Common myeloid progenitor, CD34-positive (primary cell): ENCODE measurements at regions not wholly inside any gene's neighbourhood (a gene's known extent, or its start where the extent isn't known, plus 50 kb on each side); places are given as distances from the start of the nearest gene placed in this dataset.

Experiments
- CTCF ChIA-PET: fragments of 350-600 bp; sonication (Branson Sonifier 250); formaldehyde crosslinking; loops from one replicate; lab custom pipeline; 2021; ENCODE audit warnings: antibody characterized with exemption; lab: Charles Lee
- POLR2A ChIA-PET: fragments of 350-600 bp; sonication (Branson Sonifier 250); formaldehyde crosslinking; loops from one replicate; lab custom pipeline; 2021; ENCODE audit warnings: antibody characterized with exemption; lab: Charles Lee
- DNase-seq, 3 donors: peaks; one replicate each; pipeline versions ENCODE4 v3.0.0 to v3.0.0-alpha.2; 2013
- H3K27ac ChIP-seq, 2 experiments: 1 replicate in 1 of 2; 2 replicates in 1 of 2; pipeline ENCODE4 v1.7.0; 2013; ENCODE audit warnings: inconsistent platforms in 2 of 2, low read length in 2 of 2, mild to moderate bottlenecking in 2 of 2, low read depth in 1 of 2, moderate library complexity in 1 of 2; ENCODE audit not compliant: severe bottlenecking in 2 of 2, insufficient read depth in 1 of 2, poor library complexity in 1 of 2
- H3K27me3 ChIP-seq, 5 experiments: replicated peaks in 2 of 5; 1 replicate in 3 of 5; 2 replicates in 2 of 5; pipeline versions ENCODE4 v1.6.1 to v1.7.0; 2013; ENCODE audit warnings: low read length in 4 of 5, mild to moderate bottlenecking in 2 of 5, moderate library complexity in 2 of 5, inconsistent platforms in 1 of 5; ENCODE audit not compliant: insufficient read depth in 5 of 5, control insufficient read depth in 4 of 5
- H3K36me3 ChIP-seq, 4 experiments: 1 replicate in 2 of 4; 2 replicates in 2 of 4; pipeline versions ENCODE4 v1.6.1 to v1.7.0; 2013; ENCODE audit warnings: low read length in 3 of 4, control low read depth in 1 of 4, mild to moderate bottlenecking in 1 of 4; ENCODE audit not compliant: control insufficient read depth in 4 of 4, insufficient read depth in 4 of 4
- H3K4me1 ChIP-seq, 4 experiments: 1 replicate in 3 of 4; 2 replicates in 1 of 4; pipeline versions ENCODE4 v1.6.1 to v1.7.1; 2013; ENCODE audit warnings: low read length in 3 of 4, mild to moderate bottlenecking in 3 of 4, control low read depth in 1 of 4, inconsistent platforms in 1 of 4, moderate library complexity in 1 of 4; ENCODE audit not compliant: control insufficient read depth in 4 of 4, insufficient read depth in 4 of 4; ENCODE audit errors: control extremely low read depth in 1 of 4
- H3K4me3 ChIP-seq, 7 experiments: 1 replicate in 4 of 7; 2 replicates in 3 of 7; pipeline versions ENCODE4 v1.5.1 to v1.7.0; 2013; ENCODE audit warnings: mild to moderate bottlenecking in 7 of 7, low read length in 6 of 7, moderate library complexity in 6 of 7, inconsistent platforms in 2 of 7, low read depth in 2 of 7, control low read depth in 1 of 7; ENCODE audit not compliant: insufficient read depth in 4 of 7, control insufficient read depth in 1 of 7; ENCODE audit errors: extremely low read depth in 1 of 7
- H3K9me3 ChIP-seq, 5 experiments: 1 replicate in 4 of 5; 2 replicates in 1 of 5; pipeline versions ENCODE4 v1.6.1 to v1.7.1; 2013; ENCODE audit warnings: low read length in 4 of 5, mild to moderate bottlenecking in 2 of 5, inconsistent platforms in 1 of 5, low read depth in 1 of 5, moderate library complexity in 1 of 5; ENCODE audit not compliant: control insufficient read depth in 4 of 5, insufficient read depth in 2 of 5; ENCODE audit errors: control extremely low read depth in 1 of 5
- WGBS: methylation state at CpG from one replicate; pipeline ENCODE4 v1.1.5; 2013; ENCODE audit not compliant: insufficient coverage; 5-methylcytosine and 5-hydroxymethylcytosine counted together

- WGBS, result 91% methylated on average over 2 of the region's 3 CpGs
- Histone ChIP-seq H3K36me3 (no peaks in the 10 kb centered on the region), H3K4me1 (no peaks in the 10 kb centered on the region), H3K27me3 (peaks cover 0 to 2% (median 0%) of the 10 kb centered on the region in 5 experiments), H3K27ac (no peak overlapping the region), H3K9me3 (no peaks in the 10 kb centered on the region), H3K4me3 (no peak overlapping the region)
- POLR2A ChIA-PET, result no interaction called here
- DNase-seq, result no peak
- CTCF ChIA-PET, result interaction anchor here (0.7 kb wide), 1 partner anchor 134 kb away, joined by 3 read pairs; no protein-coding TSS in a partner anchor
Observed at GRCh38 chr3:99586701-99587100, 51.7 kb upstream of the COL8A1 start.

- Histone ChIP-seq H3K27ac (no peak overlapping the region), H3K4me3 (no peak overlapping the region), H3K27me3 (peaks cover 0 to 2% (median 0%) of the 10 kb centered on the region in 5 experiments), H3K4me1 (no peaks in the 10 kb centered on the region), H3K36me3 (no peaks in the 10 kb centered on the region), H3K9me3 (peaks cover 0 to 2% (median 0%) of the 10 kb centered on the region in 5 experiments)
- ChIA-PET CTCF (no interaction called here), POLR2A (no interaction called here)
- 94% methylated on average over 3 of the region's 3 CpGs for WGBS
- DNase-seq, result no peak
Observed at GRCh38 chr3:99579965-99580364, 58.4 kb upstream of the COL8A1 start.

GRCh38 chr3:99579246-99579645, 59.1 kb upstream of the COL8A1 start:
- CTCF ChIA-PET, result no interaction called here
- H3K27ac ChIP-seq, result no peak overlapping the region
- WGBS, result no CpG with 5 or more reads among the region's 4 CpGs

GRCh38 chr3:99578339-99578970, 59.9 kb upstream of the COL8A1 start:
- H3K36me3 ChIP-seq, result no peaks in the 10 kb centered on the region
- H3K9me3 ChIP-seq, result peaks cover 0 to 2% (median 0%) of the 10 kb centered on the region in 5 experiments
- no peaks in the 10 kb centered on the region for H3K27me3 ChIP-seq
- no peak overlapping the region for H3K27ac ChIP-seq
- ChIA-PET POLR2A (no interaction called here), CTCF (no interaction called here)
- WGBS, result 100% methylated on average over 1 of the region's 1 CpG
- no peak overlapping the region for H3K4me3 ChIP-seq
- H3K4me1 ChIP-seq, result no peaks in the 10 kb centered on the region
- DNase-seq, result no peak

More at GRCh38 chr3:99579246-99579645, 59.1 kb upstream of the COL8A1 start:
- H3K9me3 ChIP-seq, result peaks cover 0 to 2% (median 0%) of the 10 kb centered on the region in 5 experiments
- peaks cover 0 to 2% (median 0%) of the 10 kb centered on the region in 5 experiments for H3K27me3 ChIP-seq
- no peak overlapping the region for H3K4me3 ChIP-seq
- POLR2A ChIA-PET, result no interaction called here
- H3K36me3 ChIP-seq, result no peaks in the 10 kb centered on the region
- no peaks in the 10 kb centered on the region for H3K4me1 ChIP-seq
- DNase-seq, result no peak

GRCh38 chr3:99576904-99577559, 61.4 kb upstream of the COL8A1 start:
- WGBS, result 92% methylated on average over 4 of the region's 4 CpGs
- no peak overlapping the region for H3K4me3 ChIP-seq
- H3K27ac ChIP-seq, result no peak overlapping the region
- CTCF ChIA-PET, result no interaction called here
- no peaks in the 10 kb centered on the region for H3K4me1 ChIP-seq
- peaks cover 0 to 2% (median 0%) of the 10 kb centered on the region in 5 experiments for H3K9me3 ChIP-seq
- H3K36me3 ChIP-seq, result no peaks in the 10 kb centered on the region
- DNase-seq, result no peak
- no peaks in the 10 kb centered on the region for H3K27me3 ChIP-seq
- POLR2A ChIA-PET, result no interaction called here

GRCh38 chr3:99575683-99576082, 62.7 kb upstream of the COL8A1 start:
- H3K9me3 ChIP-seq, result peaks cover 0 to 2% (median 0%) of the 10 kb centered on the region in 5 experiments
- CTCF ChIA-PET, result no interaction called here
- H3K4me3 ChIP-seq, result no peak overlapping the region
- no peaks in the 10 kb centered on the region for H3K27me3 ChIP-seq
- POLR2A ChIA-PET, result no interaction called here
- no peaks in the 10 kb centered on the region for H3K36me3 ChIP-seq
- WGBS, result 100% methylated on average over 1 of the region's 2 CpGs
- no peaks in the 10 kb centered on the region for H3K4me1 ChIP-seq
- no peak for DNase-seq
- no peak overlapping the region for H3K27ac ChIP-seq

- Histone ChIP-seq H3K36me3 (no peaks in the 10 kb centered on the region), H3K27ac (no peak overlapping the region), H3K4me1 (no peaks in the 10 kb centered on the region), H3K9me3 (peaks cover 0 to 3% (median 0%) of the 10 kb centered on the region in 5 experiments), H3K27me3 (no peaks in the 10 kb centered on the region), H3K4me3 (no peak overlapping the region)
- WGBS, result no CpG with 5 or more reads among the region's 1 CpG
- DNase-seq, result no peak
- POLR2A ChIA-PET, result no interaction called here
- CTCF ChIA-PET, result no interaction called here
Observed at GRCh38 chr3:99570061-99570460, 68.3 kb upstream of the COL8A1 start.
